Colonic mucosa (tissue), 4 donors: ENCODE measurements at regions not wholly inside any gene's neighbourhood (a gene's known extent, or its start where the extent isn't known, plus 50 kb on each side); places are given as distances from the start of the nearest gene placed in this dataset.

Experiments
- DNase-seq: peaks from one replicate; pipeline ENCODE4 v3.0.0-alpha.2; 2020
- H3K27ac ChIP-seq: fragments of 200-600 bp; one replicate; pipeline ENCODE4 v1.8.0; 2021
- H3K27me3 ChIP-seq: fragments of 200-600 bp; one replicate; pipeline ENCODE4 v1.8.0; 2021
- H3K36me3 ChIP-seq: fragments of 200-600 bp; one replicate; pipeline ENCODE4 v1.8.0; 2021
- H3K4me1 ChIP-seq: fragments of 200-600 bp; one replicate; pipeline ENCODE4 v1.8.0; 2021; ENCODE audit warnings: mild to moderate bottlenecking
- H3K4me3 ChIP-seq: fragments of 200-600 bp; one replicate; pipeline ENCODE4 v1.8.0; 2021
- H3K9ac ChIP-seq, 2 donors: one replicate each; pipeline ENCODE4 v1.7.0; 2013; ENCODE audit warnings: control low read depth in 2 of 2, low read depth in 2 of 2, low read length in 2 of 2
- H3K9me3 ChIP-seq: fragments of 200-600 bp; one replicate; pipeline ENCODE4 v1.8.0; 2021
- intact Hi-C: fragments of 100-400 bp; cut with DNase I; formaldehyde crosslinking; loops from one replicate; pipeline ENCODE4 v1.14.1; 2022
- TF ChIP-seq, protein P1 (sequence below): fragments of 200-600 bp; IDR thresholded peaks from one replicate; pipeline ENCODE4 v1.8.0; 2022; ENCODE audit warnings: antibody characterized with exemption, mild to moderate bottlenecking
- donor health status: healthy.
- donor health status: DM: no; HTN: no; CAD: no.
- donor health status: DM: no; HTN: no; CAD: no.

DNA sequence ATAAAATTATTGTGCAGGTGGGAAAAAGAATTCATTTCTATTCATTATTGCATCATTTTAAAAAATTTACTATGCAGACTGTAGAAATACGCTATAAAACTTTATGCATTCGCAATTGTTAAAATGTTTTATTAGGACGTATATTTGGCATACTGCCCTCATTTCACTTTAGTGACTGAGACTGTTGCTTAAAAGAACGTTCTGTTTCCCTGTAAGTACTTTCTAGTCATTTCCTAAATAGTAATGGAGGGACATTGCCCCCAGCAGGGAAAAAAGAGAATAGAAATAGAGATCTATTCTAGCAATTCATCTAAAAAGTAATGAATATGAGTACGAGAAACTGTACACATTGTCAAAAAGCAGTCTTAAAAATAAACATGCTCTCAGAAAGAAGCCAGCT lies 1295.8 kb upstream of the TENM3 start:
- TF ChIP-seq, protein P1, sequence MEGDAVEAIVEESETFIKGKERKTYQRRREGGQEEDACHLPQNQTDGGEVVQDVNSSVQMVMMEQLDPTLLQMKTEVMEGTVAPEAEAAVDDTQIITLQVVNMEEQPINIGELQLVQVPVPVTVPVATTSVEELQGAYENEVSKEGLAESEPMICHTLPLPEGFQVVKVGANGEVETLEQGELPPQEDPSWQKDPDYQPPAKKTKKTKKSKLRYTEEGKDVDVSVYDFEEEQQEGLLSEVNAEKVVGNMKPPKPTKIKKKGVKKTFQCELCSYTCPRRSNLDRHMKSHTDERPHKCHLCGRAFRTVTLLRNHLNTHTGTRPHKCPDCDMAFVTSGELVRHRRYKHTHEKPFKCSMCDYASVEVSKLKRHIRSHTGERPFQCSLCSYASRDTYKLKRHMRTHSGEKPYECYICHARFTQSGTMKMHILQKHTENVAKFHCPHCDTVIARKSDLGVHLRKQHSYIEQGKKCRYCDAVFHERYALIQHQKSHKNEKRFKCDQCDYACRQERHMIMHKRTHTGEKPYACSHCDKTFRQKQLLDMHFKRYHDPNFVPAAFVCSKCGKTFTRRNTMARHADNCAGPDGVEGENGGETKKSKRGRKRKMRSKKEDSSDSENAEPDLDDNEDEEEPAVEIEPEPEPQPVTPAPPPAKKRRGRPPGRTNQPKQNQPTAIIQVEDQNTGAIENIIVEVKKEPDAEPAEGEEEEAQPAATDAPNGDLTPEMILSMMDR: no peak
- H3K4me1 ChIP-seq: no peaks in the 10 kb centered on the region
- no peaks in the 10 kb centered on the region for H3K9me3 ChIP-seq
- no peak overlapping the region for H3K4me3 ChIP-seq
- no peak overlapping the region for H3K9ac ChIP-seq
- no peaks in the 10 kb centered on the region for H3K27me3 ChIP-seq
- intact Hi-C loops: no loop called here
- H3K36me3 ChIP-seq: no peaks in the 10 kb centered on the region
- no peak overlapping the region for H3K27ac ChIP-seq
- DNase-seq: no peak

DNA sequence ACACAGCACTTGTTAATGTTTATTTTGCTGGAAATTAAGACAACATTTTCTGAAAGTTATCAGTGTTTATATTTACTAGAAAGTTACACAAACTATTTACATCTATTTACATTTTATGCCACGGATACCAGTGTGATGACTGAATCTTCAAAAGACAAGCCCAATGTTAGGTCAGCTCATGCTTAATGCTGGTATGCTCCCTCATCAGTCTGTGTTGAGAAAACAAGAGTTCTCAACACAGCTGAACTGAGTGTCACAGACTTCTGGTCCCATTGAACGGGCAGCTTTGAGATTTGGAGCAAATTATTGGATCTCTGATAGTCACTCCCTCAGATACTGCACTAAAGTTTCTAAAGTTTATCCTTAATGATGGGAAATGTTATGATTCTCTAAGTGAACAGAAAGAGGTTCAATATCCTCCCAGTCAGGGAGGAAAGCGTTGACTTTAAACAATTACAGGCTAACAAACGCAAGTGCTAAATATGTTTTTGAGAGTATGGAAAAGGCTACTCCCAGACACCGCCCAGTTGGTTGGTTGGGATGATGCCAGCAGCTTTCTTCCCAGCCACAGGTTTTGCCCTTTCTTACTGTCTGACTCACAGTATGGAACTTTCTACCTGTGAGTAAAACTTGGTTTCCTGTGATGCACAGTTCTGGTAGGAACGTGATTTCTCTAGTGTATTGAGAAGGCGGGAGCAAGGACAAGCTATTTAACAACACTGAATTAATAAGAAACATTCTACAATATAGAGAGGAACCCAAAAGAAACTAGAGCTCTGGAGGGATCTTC lies 1293.6 kb upstream of the TENM3 start:
- Histone ChIP-seq H3K9ac (no peak overlapping the region), H3K27ac (no peak overlapping the region), H3K27me3 (no peaks in the 10 kb centered on the region), H3K9me3 (no peaks in the 10 kb centered on the region), H3K4me3 (no peak overlapping the region), H3K4me1 (no peaks in the 10 kb centered on the region), H3K36me3 (no peaks in the 10 kb centered on the region)
- TF ChIP-seq, protein P1: no peak
- intact Hi-C loops: no loop called here
- DNase-seq: no peak

DNA sequence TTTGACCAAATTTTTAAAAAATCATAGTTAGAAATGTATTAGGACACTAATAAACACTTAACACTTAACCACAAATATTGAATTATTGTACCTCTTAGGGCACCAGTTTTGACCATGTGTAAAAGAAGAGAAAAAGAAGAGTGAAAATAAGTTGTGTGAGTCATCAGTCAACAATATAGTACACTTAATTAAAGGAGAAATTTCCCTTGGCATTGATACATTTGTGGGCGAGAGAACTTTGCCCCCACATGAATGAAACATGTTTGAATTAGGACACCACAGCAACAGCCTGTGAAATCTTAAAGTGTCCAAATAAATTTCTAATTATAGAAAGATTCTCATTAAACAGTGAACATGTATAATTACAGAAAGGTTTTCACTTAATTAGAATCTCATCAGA lies 1292.8 kb upstream of the TENM3 start:
- H3K4me1 ChIP-seq: no peaks in the 10 kb centered on the region
- TF ChIP-seq, protein P1: no peak
- DNase-seq: no peak
- no peak overlapping the region for H3K27ac ChIP-seq
- no peaks in the 10 kb centered on the region for H3K27me3 ChIP-seq
- no peaks in the 10 kb centered on the region for H3K9me3 ChIP-seq
- H3K4me3 ChIP-seq: no peak overlapping the region
- no peaks in the 10 kb centered on the region for H3K36me3 ChIP-seq
- H3K9ac ChIP-seq: no peak overlapping the region
- intact Hi-C loops: no loop called here

GRCh38 chr4:180951312-180951711 lies 1291.9 kb upstream of the TENM3 start:
- no peaks in the 10 kb centered on the region for H3K4me1 ChIP-seq
- no peaks in the 10 kb centered on the region for H3K27me3 ChIP-seq
- intact Hi-C loops: no loop called here
- no peak overlapping the region for H3K27ac ChIP-seq
- TF ChIP-seq, protein P1: no peak
- H3K4me3 ChIP-seq: no peak overlapping the region
- no peaks in the 10 kb centered on the region for H3K36me3 ChIP-seq
- no peaks in the 10 kb centered on the region for H3K9me3 ChIP-seq
- no peak for DNase-seq
- no peak overlapping the region for H3K9ac ChIP-seq

- intact Hi-C loops: no loop called here
- no peak overlapping the region for H3K4me3 ChIP-seq
- H3K9ac ChIP-seq: no peak overlapping the region
- H3K27ac ChIP-seq: no peak overlapping the region
- no peaks in the 10 kb centered on the region for H3K36me3 ChIP-seq
- TF ChIP-seq, protein P1: no peak
- H3K27me3 ChIP-seq: no peaks in the 10 kb centered on the region
- H3K4me1 ChIP-seq: no peaks in the 10 kb centered on the region
- H3K9me3 ChIP-seq: no peaks in the 10 kb centered on the region
- no peak for DNase-seq
These were observed 1289.6 kb upstream of the TENM3 start for GRCh38 chr4:180953572-180953971.
